GM23338 (cell line): ENCODE measurements at regions not wholly inside any gene's neighbourhood (a gene's known extent, or its start where the extent isn't known, plus 50 kb on each side); places are given as distances from the start of the nearest gene placed in this dataset.

Source experiments
- ATAC-seq: fragments of 200-7000 bp; cut with Tn5 transposase; 3 replicates; pipeline ENCODE4 v1.9.1; 2020
- DNase-seq: peaks from one replicate; pipeline ENCODE4 v3.0.0-alpha.2; 2015; ENCODE audit warnings: low spot score
- H2AFZ ChIP-seq: fragments of 200-600 bp; sonication (generic); 2 replicates; pipeline ENCODE4 v1.8.0; 2016; ENCODE audit warnings: antibody characterized with exemption, mild to moderate bottlenecking, moderate library complexity
- H3F3A ChIP-seq: fragments of 200-600 bp; sonication (generic); replicated peaks from 2 replicates; pipeline ENCODE4 v1.8.0; 2017; ENCODE audit warnings: antibody characterized with exemption, mixed run types, low read depth
- H3K27ac ChIP-seq: fragments of 200-600 bp; sonication (generic); 2 replicates; pipeline ENCODE4 v1.6.1; 2016; ENCODE audit warnings: low read depth
- H3K27me3 ChIP-seq: fragments of 200-600 bp; sonication (generic); 2 replicates; pipeline ENCODE4 v1.8.0; 2016; ENCODE audit warnings: mild to moderate bottlenecking, mixed run types, moderate library complexity; ENCODE audit not compliant: insufficient read depth
- H3K36me3 ChIP-seq: fragments of 200-600 bp; sonication (generic); 2 replicates; pipeline ENCODE4 v1.8.0; 2016; ENCODE audit warnings: mild to moderate bottlenecking; ENCODE audit not compliant: insufficient read depth
- H3K4me1 ChIP-seq: fragments of 200-600 bp; sonication (generic); 2 replicates; pipeline ENCODE4 v1.8.0; 2016; ENCODE audit warnings: mild to moderate bottlenecking, moderate library complexity; ENCODE audit not compliant: insufficient read depth
- H3K4me2 ChIP-seq: fragments of 200-600 bp; sonication (generic); 2 replicates; pipeline ENCODE4 v1.7.1; 2017; ENCODE audit warnings: mixed run types
- H3K4me3 ChIP-seq: fragments of 200-600 bp; sonication (generic); 2 replicates; pipeline ENCODE4 v1.6.1; 2016; ENCODE audit warnings: mixed run types
- H3K79me2 ChIP-seq: fragments of 200-600 bp; sonication (generic); replicated peaks from 2 replicates; pipeline ENCODE4 v1.8.0; 2017; ENCODE audit warnings: mild to moderate bottlenecking; ENCODE audit not compliant: insufficient read depth
- H3K9me2 ChIP-seq: fragments of 200-600 bp; sonication (generic); 2 replicates; pipeline ENCODE4 v1.8.0; 2017; ENCODE audit not compliant: insufficient read depth
- H4K20me1 ChIP-seq: fragments of 200-600 bp; sonication (generic); replicated peaks from 2 replicates; pipeline ENCODE4 v1.8.0; 2017; ENCODE audit warnings: mild to moderate bottlenecking; ENCODE audit not compliant: insufficient read depth
- H3K27ac Mint-ChIP-seq: 2 replicates; pipeline ENCODE4 v1.8.0; 2020; ENCODE audit warnings: inconsistent platforms, mild to moderate bottlenecking, moderate library complexity, mixed read lengths
- H3K27me3 Mint-ChIP-seq: 3 replicates; pipeline ENCODE4 v1.8.0; 2022; ENCODE audit warnings: low read depth, mild to moderate bottlenecking, moderate library complexity, mixed read lengths, inconsistent platforms; ENCODE audit not compliant: insufficient read depth, poor library complexity
- H3K36me3 Mint-ChIP-seq: 3 replicates; pipeline ENCODE4 v1.8.0; 2021; ENCODE audit warnings: low read depth, mild to moderate bottlenecking, inconsistent platforms, moderate library complexity, mixed read lengths
- H3K4me1 Mint-ChIP-seq: 3 replicates; pipeline ENCODE4 v1.8.0; 2020; ENCODE audit warnings: mild to moderate bottlenecking, inconsistent platforms, mixed read lengths
- H3K4me3 Mint-ChIP-seq: 3 replicates; pipeline ENCODE4 v1.8.0; 2021; ENCODE audit warnings: moderate library complexity, mild to moderate bottlenecking, inconsistent platforms, mixed read lengths
- H3K9me3 Mint-ChIP-seq: 3 replicates; pipeline ENCODE4 v1.8.0; 2020; ENCODE audit warnings: moderate library complexity, mild to moderate bottlenecking, inconsistent platforms, mixed read lengths
- CTCF ChIP-seq, 2 experiments: fragments of 200-600 bp in 1 of 2; sonication (generic) in 1 of 2; conservative IDR thresholded peaks; 2 replicates each; pipeline versions ENCODE4 v1.5.1 to v1.6.1; 2016 to 2017; ENCODE audit warnings: antibody characterized with exemption in 2 of 2, low read depth in 2 of 2, mild to moderate bottlenecking in 2 of 2, moderate library complexity in 1 of 2
- JUNB ChIP-seq: IDR thresholded peaks from one replicate; pipeline ENCODE4 v1.6.1; 2016; ENCODE audit warnings: antibody characterized with exemption; ENCODE audit not compliant: unreplicated experiment
- ZNF114 ChIP-seq: fragments of 250-450 bp; sonication (Bioruptor Pico); IDR thresholded peaks from 2 replicates; pipeline ENCODE4 v1.5.0; 2020; ENCODE audit warnings: mild to moderate bottlenecking, moderate library complexity
- ZNF331 ChIP-seq: fragments of 250-450 bp; sonication (Bioruptor Pico); IDR thresholded peaks from 2 replicates; pipeline ENCODE4 v1.5.0; 2020; ENCODE audit warnings: low read depth, mild to moderate bottlenecking, moderate library complexity
- ZNF462 ChIP-seq: fragments of 250-450 bp; sonication (Bioruptor Pico); IDR thresholded peaks from 2 replicates; pipeline ENCODE4 v1.5.0; 2020; ENCODE audit warnings: mild to moderate bottlenecking, moderate library complexity

DNA sequence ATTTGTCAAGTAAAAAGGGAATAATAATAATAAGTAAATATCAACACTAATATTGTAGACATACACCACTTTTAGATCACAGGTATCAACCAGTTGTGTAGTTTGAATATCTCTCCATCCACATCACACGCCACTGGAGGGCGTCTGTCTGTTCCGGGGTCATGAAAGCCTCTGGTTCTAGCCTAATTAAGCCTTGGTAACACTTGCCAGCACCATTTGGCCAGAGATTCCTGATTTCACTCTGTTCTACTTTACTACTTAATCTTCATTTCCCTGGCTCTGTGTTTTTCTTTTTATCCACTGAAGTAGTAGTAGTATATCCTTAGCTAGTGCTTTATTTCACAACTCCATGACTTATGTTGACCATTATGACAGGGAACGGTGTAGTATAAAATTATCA lies 285.6 kb upstream of the POM121L12 start:
- H3K4me3 ChIP-seq: no peak overlapping the region
- H3K27me3 ChIP-seq: no peaks in the 10 kb centered on the region
- DNase-seq: peak; percentile 77
- ATAC-seq: peak; percentile 80
- H2AFZ ChIP-seq: no peak overlapping the region
- no peak overlapping the region for H3K27ac ChIP-seq
- H3K79me2 ChIP-seq: no peaks in the 10 kb centered on the region
- no peaks in the 10 kb centered on the region for H3K36me3 Mint-ChIP-seq
- no peaks in the 10 kb centered on the region for H4K20me1 ChIP-seq
- no peaks in the 10 kb centered on the region for H3K9me2 ChIP-seq
- no peaks in the 10 kb centered on the region; the same call in 2 of the 3 replicates for H3K9me3 Mint-ChIP-seq
- no peak overlapping the region for H3K27ac Mint-ChIP-seq
- no peaks in the 10 kb centered on the region for H3K4me1 ChIP-seq
- H3K4me2 ChIP-seq: no peak overlapping the region
- no peaks in the 10 kb centered on the region for H3K36me3 ChIP-seq
- TF ChIP-seq ZNF331 (CRISPR knock-in tag) (no peak), ZNF114 (no peak), ZNF462 (no peak), CTCF (conservative IDR thresholded peaks at IDR 0.05; ENCODE audit: low read depth in 2 of 2) (peak; percentile 75 to 81)
- H3K27me3 Mint-ChIP-seq: no peaks in the 10 kb centered on the region
- H3K4me3 Mint-ChIP-seq: no peak overlapping the region
- H3K4me1 Mint-ChIP-seq: no peaks in the 10 kb centered on the region
- H3F3A ChIP-seq: no peaks in the 10 kb centered on the region

DNA sequence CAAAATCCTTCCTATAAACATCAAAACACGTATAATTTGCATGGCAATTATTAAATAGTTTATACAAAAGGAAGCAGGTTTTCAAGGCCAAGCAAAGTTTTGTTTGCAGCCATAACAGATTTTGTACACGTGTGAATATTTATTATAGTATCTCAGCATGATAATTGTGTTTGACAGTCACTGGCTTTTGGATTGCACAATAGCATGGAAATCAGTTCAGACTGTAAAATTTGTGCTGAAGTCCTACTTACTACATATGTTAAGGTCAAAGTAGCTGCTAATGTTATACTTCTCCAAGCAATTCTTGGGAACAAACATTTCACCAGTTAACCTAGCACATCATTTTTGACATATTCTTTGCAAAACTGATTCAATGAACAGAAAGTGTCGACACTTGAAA lies 287.6 kb upstream of the POM121L12 start:
- H3K4me3 Mint-ChIP-seq: no peak overlapping the region
- H3K27ac ChIP-seq: no peak overlapping the region
- no peaks in the 10 kb centered on the region for H3K9me3 Mint-ChIP-seq
- no peaks in the 10 kb centered on the region for H4K20me1 ChIP-seq
- DNase-seq (no peak), ATAC-seq (no peak)
- no peaks in the 10 kb centered on the region for H3K27me3 ChIP-seq
- no peak overlapping the region for H2AFZ ChIP-seq
- no peaks in the 10 kb centered on the region for H3K36me3 Mint-ChIP-seq
- H3K4me1 Mint-ChIP-seq: no peaks in the 10 kb centered on the region
- H3K27ac Mint-ChIP-seq: no peak overlapping the region
- no peaks in the 10 kb centered on the region for H3K27me3 Mint-ChIP-seq
- no peaks in the 10 kb centered on the region for H3K36me3 ChIP-seq
- no peaks in the 10 kb centered on the region for H3K9me2 ChIP-seq
- no peak overlapping the region for H3K4me2 ChIP-seq
- no peak overlapping the region for H3K4me3 ChIP-seq
- H3F3A ChIP-seq: no peaks in the 10 kb centered on the region
- H3K4me1 ChIP-seq: no peaks in the 10 kb centered on the region
- no peaks in the 10 kb centered on the region for H3K79me2 ChIP-seq
- no peak for TF ChIP-seq JUNB
- TF ChIP-seq ZNF462: no peak
